Astrocyte of the spinal cord (primary cell): ENCODE measurements at regions not wholly inside any gene's neighbourhood (a gene's known extent, or its start where the extent isn't known, plus 50 kb on each side); places are given as distances from the start of the nearest gene placed in this dataset.
"Not testable (repeated sequence)": the region's sequence is repeated elsewhere in the genome, so short reads cannot be mapped to it uniquely, and the experiment has no call there.

Source experiments
- DNase-seq: peaks from one replicate; pipeline ENCODE4 v3.0.0; 2011; ENCODE audit warnings: low read depth, low spot score
- H3K4me3 ChIP-seq: 2 replicates; pipeline ENCODE4 v1.5.1; 2011; ENCODE audit warnings: low read depth, mild to moderate bottlenecking, low read length, moderate library complexity
- CTCF ChIP-seq: IDR thresholded peaks from 2 replicates; pipeline ENCODE4 v1.5.1; 2012; ENCODE audit warnings: low read depth, mild to moderate bottlenecking, low read length, inconsistent platforms
- in situ Hi-C: cut with HindIII; loops from 2 replicates; pipeline ENCODE4 v1.10.0; 2017; ENCODE audit warnings: low sequenced_read_pairs

GRCh38 chr2:195092341-195092740, 564.7 kb upstream of the SLC39A10 start:
- no peak overlapping the region for H3K4me3 ChIP-seq
- DNase-seq: no peak
- in situ Hi-C loops: no loop called here
- TF ChIP-seq CTCF: no peak

DNA sequence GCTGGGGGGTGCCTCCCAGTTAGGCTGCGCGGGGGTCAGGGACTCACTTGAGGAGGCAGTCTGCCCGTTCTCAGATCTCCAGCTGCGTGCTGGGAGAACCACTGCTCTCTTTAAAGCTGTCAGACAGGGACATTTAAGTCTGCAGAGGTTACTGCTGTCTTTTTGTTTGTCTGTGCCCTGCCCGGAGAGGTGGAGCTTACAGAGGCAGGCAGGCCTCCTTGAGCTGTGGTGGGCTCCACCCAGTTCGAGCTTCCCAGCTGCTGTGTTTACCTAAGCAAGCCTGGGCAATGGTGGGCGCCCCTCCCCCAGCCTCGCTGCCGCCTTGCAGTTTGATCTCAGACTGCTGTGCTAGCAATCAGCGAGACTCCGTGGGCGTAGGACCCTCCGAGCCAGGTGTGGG, 584.2 kb upstream of the SLC39A10 start:
- in situ Hi-C loops, DNase-seq, H3K4me3 ChIP-seq: not testable (repeated sequence)

DNA sequence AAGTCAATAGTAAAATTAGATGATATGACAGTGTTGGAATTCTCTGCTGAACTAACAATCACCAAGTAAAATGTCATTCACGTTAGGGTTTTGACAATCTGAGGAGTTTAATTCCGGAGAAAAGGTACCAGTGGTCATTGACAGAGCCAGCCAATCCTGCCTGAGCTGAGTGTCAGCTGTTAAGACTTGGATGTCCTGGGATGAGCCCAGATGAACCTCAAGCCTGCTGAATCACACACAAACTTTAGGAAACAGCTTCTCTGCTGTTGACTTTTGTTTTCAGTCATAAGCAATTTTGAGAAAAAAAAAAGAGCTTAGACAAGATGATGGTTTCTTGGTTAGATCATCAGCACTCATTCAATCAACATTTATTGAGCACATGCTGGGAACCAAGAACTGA, 600.0 kb upstream of the SLC39A10 start:
- DNase-seq: no peak
- in situ Hi-C loops: no loop called here
- no peak overlapping the region for H3K4me3 ChIP-seq
- no peak for TF ChIP-seq CTCF

- H3K4me3 ChIP-seq: no peak overlapping the region
- DNase-seq: no peak
- TF ChIP-seq CTCF: no peak
- in situ Hi-C loops: no loop called here
Observed at GRCh38 chr2:195055996-195056395, 601.0 kb upstream of the SLC39A10 start.

DNA sequence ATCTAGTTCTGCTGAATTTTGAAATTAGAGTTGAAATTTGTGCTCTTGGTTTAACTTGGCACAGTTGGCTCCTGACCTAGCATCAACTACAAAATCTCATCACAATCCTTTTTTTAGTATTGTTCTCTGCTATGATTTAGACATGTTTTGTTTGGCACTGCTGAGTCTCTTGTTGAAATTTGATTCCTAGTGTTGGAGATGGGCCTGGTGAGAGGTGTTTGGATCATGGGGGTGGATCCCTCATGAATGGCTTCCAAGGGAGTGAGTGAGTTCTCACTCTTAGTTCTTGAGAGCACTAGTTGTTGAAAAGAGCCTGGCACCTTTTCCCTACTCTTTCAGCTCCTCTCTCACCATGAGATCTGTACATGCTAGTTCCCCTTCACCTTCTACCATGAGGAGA, 605.6 kb upstream of the SLC39A10 start:
- DNase-seq: peak; percentile 70
- no peak for TF ChIP-seq CTCF
- no peak overlapping the region for H3K4me3 ChIP-seq
- in situ Hi-C loops: no loop called here

- in situ Hi-C loops: no loop called here
- H3K4me3 ChIP-seq: no peak overlapping the region
- DNase-seq: peak; percentile 57
- no peak for TF ChIP-seq CTCF
Observed at GRCh38 chr2:195049372-195050031, 607.5 kb upstream of the SLC39A10 start.

DNA sequence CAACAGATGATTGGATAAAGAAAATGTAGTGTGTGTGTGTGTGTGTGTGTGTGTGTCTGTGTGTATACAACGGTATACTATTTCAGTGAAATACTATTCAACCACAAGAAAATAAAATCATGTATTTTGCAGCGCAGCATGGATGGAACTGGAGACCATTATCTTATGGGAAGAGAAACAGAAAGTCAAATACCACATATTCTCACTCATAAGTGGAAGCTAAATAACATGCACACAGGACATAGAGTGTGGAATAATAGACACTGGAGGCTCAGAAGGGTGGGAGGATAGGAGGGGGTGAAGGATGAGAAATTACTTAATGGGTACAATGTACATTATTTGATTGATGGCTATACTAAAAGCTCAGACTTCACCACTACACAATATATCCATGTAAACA, 609.1 kb upstream of the SLC39A10 start:
- in situ Hi-C loops: no loop called here
- no peak for DNase-seq
- no peak for TF ChIP-seq CTCF

More for the DNA sequence above, 609.1 kb upstream of the SLC39A10 start:
- no peak overlapping the region for H3K4me3 ChIP-seq
